ENCODE measurements at regions not wholly inside any gene's neighbourhood (a gene's known extent, or its start where the extent isn't known, plus 50 kb on each side); places are given as distances from the start of the nearest gene placed in this dataset.
"Not testable (repeated sequence)": the region's sequence is repeated elsewhere in the genome, so short reads cannot be mapped to it uniquely, and the experiment has no call there.

DNA sequence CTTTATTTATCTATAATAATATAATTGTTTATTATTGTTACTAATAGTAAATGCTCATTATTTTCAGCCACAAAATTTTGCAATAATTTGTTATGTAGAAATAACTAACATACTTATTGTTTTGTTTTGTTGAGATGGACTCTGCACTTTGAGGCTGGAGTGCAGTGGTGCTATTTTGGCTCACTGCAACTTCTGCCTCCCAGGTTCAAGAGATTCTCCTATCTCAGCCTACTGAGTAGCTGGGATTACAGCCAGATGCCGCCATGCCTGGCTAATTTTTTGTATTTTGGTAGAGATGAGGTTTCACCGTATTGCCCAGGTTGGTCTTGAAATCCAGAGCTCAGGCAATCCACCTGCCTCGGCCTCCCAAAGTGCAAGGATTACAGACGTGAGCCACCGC lies 76.6 kb upstream of the RAP1B start:
- DNase-seq (ENCODE audit: extremely low spot score): no peak
- TF ChIP-seq ARNT (IDR thresholded peaks at IDR 0.05): no peak
- no peak for TF ChIP-seq FOXM1 (IDR thresholded peaks at IDR 0.05; ENCODE audit: borderline replicate concordance)
- TF ChIP-seq, protein P1, sequence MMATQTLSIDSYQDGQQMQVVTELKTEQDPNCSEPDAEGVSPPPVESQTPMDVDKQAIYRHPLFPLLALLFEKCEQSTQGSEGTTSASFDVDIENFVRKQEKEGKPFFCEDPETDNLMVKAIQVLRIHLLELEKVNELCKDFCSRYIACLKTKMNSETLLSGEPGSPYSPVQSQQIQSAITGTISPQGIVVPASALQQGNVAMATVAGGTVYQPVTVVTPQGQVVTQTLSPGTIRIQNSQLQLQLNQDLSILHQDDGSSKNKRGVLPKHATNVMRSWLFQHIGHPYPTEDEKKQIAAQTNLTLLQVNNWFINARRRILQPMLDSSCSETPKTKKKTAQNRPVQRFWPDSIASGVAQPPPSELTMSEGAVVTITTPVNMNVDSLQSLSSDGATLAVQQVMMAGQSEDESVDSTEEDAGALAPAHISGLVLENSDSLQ (IDR thresholded peaks at IDR 0.05): no peak
- no peak for TF ChIP-seq FOXA1 (IDR thresholded peaks at IDR 0.05)
- TF ChIP-seq ZNF384 (IDR thresholded peaks at IDR 0.05): no peak
- TF ChIP-seq FOXK2 (IDR thresholded peaks at IDR 0.05): no peak
- no peak for TF ChIP-seq CTBP1 (IDR thresholded peaks at IDR 0.05; ENCODE audit: borderline replicate concordance)
- no peak for TF ChIP-seq SUZ12 (IDR thresholded peaks at IDR 0.05)
- ChIA-PET POLR2A (no interaction called here), CTCF (no interaction called here)

DNA sequence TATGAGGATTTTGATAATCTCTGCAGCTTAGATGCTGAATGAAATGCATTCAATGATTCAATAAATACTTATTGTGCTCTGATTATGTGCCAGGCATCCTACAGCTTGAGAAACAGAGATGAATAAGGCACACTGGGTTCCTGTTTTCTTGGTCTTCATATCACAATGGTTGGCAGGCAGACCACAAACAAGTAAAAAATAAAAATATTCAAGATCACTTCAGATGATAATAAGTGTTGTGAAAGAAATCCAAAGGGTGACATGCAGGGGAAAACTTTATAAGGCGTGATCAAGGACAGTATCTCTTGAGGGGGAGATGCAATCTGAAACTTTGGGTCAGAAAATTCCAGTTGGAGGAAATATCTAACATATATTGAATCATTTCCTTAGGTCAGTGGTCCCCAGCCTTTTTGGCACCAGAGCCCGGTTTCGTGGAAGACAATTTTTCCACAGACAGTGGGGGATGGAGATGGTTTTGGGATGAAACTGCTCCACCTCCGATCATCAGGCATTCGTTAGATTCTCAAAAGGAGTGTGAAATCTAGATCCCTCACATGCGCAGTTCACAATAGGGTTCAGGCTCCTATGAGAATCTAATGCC lies 73.7 kb upstream of the RAP1B start:
- TF ChIP-seq ELF4 (IDR thresholded peaks at IDR 0.05): no peak
- TF ChIP-seq, protein P1 (IDR thresholded peaks at IDR 0.05): no peak
- CTCF ChIA-PET: no interaction called here
- no peak for DNase-seq (ENCODE audit: extremely low spot score)
- POLR2A ChIA-PET: no interaction called here

- DNase-seq (ENCODE audit: extremely low spot score): no peak
- POLR2A ChIA-PET: no interaction called here
- CTCF ChIA-PET: no interaction called here
- TF ChIP-seq L3MBTL2 (conservative IDR thresholded peaks at IDR 0.05): no peak
- no peak for TF ChIP-seq SUZ12 (IDR thresholded peaks at IDR 0.05)
- no peak for TF ChIP-seq NFRKB (IDR thresholded peaks at IDR 0.05)
- no peak for TF ChIP-seq FOXM1 (IDR thresholded peaks at IDR 0.05; ENCODE audit: borderline replicate concordance)
- no peak for TF ChIP-seq BHLHE40 (IDR thresholded peaks at IDR 0.05; ENCODE audit: borderline replicate concordance)
- no peak for TF ChIP-seq LEF1 (IDR thresholded peaks at IDR 0.05; ENCODE audit: borderline replicate concordance)
- TF ChIP-seq, protein P1 (IDR thresholded peaks at IDR 0.05): no peak
- no peak for TF ChIP-seq CTBP1 (IDR thresholded peaks at IDR 0.05; ENCODE audit: borderline replicate concordance)
- no peak for TF ChIP-seq TARDBP (IDR thresholded peaks at IDR 0.05)
- no peak for TF ChIP-seq ARNT (IDR thresholded peaks at IDR 0.05)
- TF ChIP-seq FOXK2 (IDR thresholded peaks at IDR 0.05): no peak
- no peak for TF ChIP-seq SP1 (IDR thresholded peaks at IDR 0.05)
- no peak for TF ChIP-seq HDGF (IDR thresholded peaks at IDR 0.05; ENCODE audit: borderline replicate concordance)
- TF ChIP-seq ZNF384 (IDR thresholded peaks at IDR 0.05): no peak
Observed at GRCh38 chr12:68537571-68537970, 73.1 kb upstream of the RAP1B start.

DNA sequence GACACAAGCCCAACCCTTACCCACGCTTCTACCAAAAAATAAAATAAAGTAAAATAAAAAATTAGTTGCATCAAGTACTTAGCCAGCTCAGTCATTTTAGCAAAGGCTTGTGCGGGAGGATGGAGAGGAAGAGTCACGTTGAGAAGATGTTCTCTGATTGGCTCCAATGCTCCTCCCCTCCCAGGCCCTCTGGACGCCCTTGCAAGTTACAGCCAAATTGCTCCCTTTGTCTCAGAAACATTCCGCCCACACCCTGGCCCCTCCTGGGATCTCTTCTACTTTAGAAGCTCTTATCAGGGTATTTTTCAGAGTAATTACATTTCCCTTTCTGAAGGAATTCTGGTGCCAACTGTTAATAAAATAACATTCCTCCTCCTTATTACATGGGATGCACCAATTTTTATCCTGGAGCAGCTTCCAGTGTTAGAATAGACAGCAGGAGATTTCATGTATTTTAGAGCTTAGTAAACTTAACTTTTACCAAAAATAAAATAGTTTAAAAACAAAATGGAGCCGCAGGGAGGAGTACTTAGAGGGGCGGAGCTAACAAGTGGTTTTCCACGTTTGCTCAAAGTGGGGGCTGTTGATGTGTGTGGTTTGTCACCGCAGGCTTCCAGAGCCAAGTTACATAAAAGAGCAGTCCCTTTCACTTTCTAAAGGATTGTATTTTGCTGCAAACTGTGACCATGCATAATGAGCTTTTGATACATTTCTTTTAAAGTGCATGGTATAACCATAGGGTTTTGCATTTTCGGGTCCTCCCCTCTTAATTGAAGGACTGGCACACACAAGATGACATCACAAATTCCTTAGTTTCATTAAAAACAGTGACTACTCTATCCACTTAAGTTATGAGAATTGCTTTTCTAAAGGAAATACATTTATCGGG lies 71.7 kb upstream of the RAP1B start:
- TF ChIP-seq SP1 (IDR thresholded peaks at IDR 0.05) (no peak), FOXA1 (IDR thresholded peaks at IDR 0.05) (no peak), CTBP1 (IDR thresholded peaks at IDR 0.05; ENCODE audit: borderline replicate concordance) (no peak), FOXM1 (IDR thresholded peaks at IDR 0.05; ENCODE audit: borderline replicate concordance) (no peak), L3MBTL2 (conservative IDR thresholded peaks at IDR 0.05) (no peak)
- CTCF ChIA-PET: interaction anchor here (0.8 kb wide), 1 partner anchor 291 kb away, joined by 3 read pairs; no protein-coding TSS in a partner anchor
- POLR2A ChIA-PET: interaction anchor here (0.5 kb wide), 1 partner anchor 185 kb away, joined by 3 read pairs; no protein-coding TSS in a partner anchor
- DNase-seq (ENCODE audit: extremely low spot score): no peak

DNA sequence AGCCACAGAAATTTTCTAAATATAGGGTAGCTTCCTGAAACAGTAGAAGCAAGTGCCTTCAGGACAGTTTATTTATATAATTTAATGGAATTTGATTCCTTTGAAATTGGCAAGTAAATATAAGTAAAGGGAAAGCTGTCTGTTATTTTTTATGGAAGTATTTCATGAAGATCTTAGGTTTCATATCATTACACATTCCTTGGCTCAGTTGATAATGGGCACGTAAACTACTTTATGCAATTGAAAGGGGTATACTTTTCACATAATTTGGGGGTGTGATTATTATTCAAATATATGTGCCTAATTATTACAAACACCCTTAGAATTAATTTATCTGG lies 71.1 kb upstream of the RAP1B start:
- TF ChIP-seq NFRKB (IDR thresholded peaks at IDR 0.05) (no peak), FOXM1 (IDR thresholded peaks at IDR 0.05; ENCODE audit: borderline replicate concordance) (no peak), L3MBTL2 (conservative IDR thresholded peaks at IDR 0.05) (no peak)
- CTCF ChIA-PET: interaction anchor here (0.8 kb wide), 1 partner anchor 291 kb away, joined by 3 read pairs; no protein-coding TSS in a partner anchor
- no peak for DNase-seq (ENCODE audit: extremely low spot score)
- POLR2A ChIA-PET: no interaction called here

- DNase-seq (ENCODE audit: extremely low spot score); POLR2A ChIA-PET; CTCF ChIA-PET: not testable (repeated sequence)
Observed at GRCh38 chr12:68540768-68541167, 69.9 kb upstream of the RAP1B start.

GRCh38 chr12:68547318-68547717 lies 63.4 kb upstream of the RAP1B start:
- CTCF ChIA-PET; POLR2A ChIA-PET; DNase-seq (ENCODE audit: extremely low spot score): not testable (repeated sequence)

DNA sequence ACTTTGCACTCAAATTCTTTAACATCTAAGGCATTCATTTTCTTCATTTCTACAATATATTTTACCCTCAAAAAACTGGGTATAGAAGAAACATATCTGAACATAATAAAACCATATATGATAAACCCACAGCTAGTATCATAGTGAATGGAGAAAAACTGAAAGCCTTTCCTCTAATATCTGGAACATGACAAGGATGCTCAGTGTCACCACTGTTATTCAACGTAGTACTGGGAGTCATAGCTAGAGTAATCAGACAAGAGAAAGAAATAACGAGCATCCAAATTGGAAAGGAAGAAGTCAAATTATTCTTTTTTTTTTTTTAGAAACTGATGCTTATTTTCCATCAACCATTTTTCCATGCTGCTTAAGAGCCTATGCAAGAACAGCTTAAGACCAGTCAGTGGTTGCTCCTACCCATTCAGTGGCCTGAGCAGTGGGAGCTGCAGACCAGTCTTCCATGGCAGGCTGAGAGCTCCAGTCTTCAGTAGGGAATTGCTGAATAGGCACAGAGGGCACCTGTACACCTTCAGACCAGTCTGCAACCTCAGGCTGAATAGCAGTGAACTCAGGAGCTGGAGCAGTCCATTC lies 58.0 kb upstream of the RAP1B start:
- DNase-seq (ENCODE audit: extremely low spot score); POLR2A ChIA-PET: not testable (repeated sequence)
- CTCF ChIA-PET: interaction anchor here (0.6 kb wide), 2 partner anchors 8 to 59 kb away, joined by 3 read pairs; no protein-coding TSS in a partner anchor
